ENCODE measurements at regions not wholly inside any gene's neighbourhood (a gene's known extent, or its start where the extent isn't known, plus 50 kb on each side); places are given as distances from the start of the nearest gene placed in this dataset.

DNA sequence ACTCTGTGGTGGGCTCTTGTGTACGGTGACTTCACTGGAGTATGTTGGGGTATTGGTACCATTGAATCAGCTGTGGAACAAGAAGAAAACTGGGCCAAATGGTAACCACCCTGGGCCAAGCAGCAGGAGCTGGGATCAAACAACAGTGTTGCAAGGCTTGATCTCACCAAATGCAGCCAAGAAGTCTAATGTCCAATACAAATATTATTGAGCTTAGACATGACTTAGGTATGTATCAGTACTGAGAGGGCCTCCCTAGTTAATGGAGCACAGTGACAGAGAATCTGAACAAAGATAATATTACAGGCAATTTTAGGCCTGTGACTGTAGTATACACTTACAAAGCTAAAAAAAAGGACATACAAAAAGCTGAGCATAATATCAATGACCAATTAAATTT, 604.8 kb downstream of the PLA2G4A start:
- no peak for DNase-seq (ENCODE audit: low spot score)

- DNase-seq (ENCODE audit: low spot score), result no peak
Measured at GRCh38 chr1:187442603-187443002, 613.9 kb downstream of the PLA2G4A start.

GRCh38 chr1:187443939-187444338, 615.2 kb downstream of the PLA2G4A start:
- no peak for DNase-seq (ENCODE audit: low spot score)

- no peak for DNase-seq (ENCODE audit: low spot score)
Measured at GRCh38 chr1:187445066-187445465, 616.3 kb downstream of the PLA2G4A start.

GRCh38 chr1:187451238-187451637, 622.5 kb downstream of the PLA2G4A start:
- no peak for DNase-seq (ENCODE audit: low spot score)

GRCh38 chr1:187454010-187454409, 625.3 kb downstream of the PLA2G4A start:
- no peak for DNase-seq (ENCODE audit: low spot score)

- no peak for DNase-seq (ENCODE audit: low spot score)
Measured at GRCh38 chr1:187456446-187456845, 627.7 kb downstream of the PLA2G4A start.

DNA sequence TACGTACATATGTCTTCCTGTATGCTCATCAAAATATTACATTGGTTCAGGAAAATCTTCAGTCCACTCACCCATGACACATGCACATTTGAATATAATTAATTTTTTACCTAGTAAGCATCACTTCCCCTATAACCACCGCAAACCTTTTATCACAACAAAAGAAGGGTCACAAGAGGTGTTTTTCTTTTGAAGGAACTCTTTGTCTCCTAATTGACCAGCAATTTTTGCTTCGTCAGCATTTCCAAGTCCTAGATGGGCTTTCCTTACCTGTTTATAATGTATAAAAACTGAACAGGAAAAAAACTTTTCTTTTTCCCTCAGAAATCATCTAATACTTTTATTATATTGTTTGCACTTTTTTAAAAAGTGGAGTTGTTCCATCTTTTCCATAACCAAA, 631.3 kb downstream of the PLA2G4A start:
- DNase-seq (ENCODE audit: low spot score), result no peak

- DNase-seq (ENCODE audit: low spot score), result no peak
Measured at GRCh38 chr1:187464320-187464719, 635.6 kb downstream of the PLA2G4A start.

DNA sequence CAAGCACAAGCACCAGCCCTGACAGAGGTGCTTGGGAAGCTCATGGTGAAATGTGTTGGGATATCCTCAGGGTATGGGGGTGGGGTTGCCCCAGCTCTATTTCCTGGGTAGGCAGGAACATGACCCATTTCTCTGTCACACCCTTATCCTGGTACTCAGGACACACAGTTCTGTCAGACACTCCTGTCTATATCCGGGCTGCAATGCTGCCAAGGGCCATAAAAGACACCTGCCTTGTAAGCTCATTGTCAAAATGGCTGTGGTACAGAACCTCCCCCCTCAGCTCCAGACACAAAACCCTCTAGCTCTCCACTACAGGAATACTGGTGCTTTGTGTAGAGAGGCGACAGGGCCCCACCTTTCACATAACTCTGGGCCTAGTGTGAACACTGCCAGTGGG, 636.7 kb downstream of the PLA2G4A start:
- DNase-seq (ENCODE audit: low spot score), result no peak

DNA sequence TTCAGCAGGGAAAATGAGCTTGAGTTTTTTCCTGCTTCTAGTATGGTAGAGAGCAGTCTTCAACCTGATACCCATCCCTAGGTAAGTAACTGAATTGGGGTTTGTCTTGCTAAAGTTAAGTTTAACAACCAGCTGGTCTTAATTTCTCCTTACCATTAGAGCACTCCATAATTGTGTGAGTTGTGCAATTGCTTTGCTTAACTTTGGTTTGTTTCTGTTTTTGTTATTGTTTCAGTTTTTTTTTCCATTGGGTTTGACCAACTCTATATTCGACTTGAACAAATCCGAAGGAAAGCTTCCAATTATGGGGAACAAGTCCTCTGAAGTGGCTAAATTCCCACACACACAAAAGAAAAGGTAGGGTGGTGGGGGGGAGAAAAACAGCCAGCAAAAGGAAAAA, 641.1 kb downstream of the PLA2G4A start:
- no peak for DNase-seq (ENCODE audit: low spot score)

- DNase-seq (ENCODE audit: low spot score), result no peak
Measured at GRCh38 chr1:187471555-187471954, 642.8 kb downstream of the PLA2G4A start.

GRCh38 chr1:187474336-187474735, 645.6 kb downstream of the PLA2G4A start:
- DNase-seq (ENCODE audit: low spot score), result no peak

- no peak for DNase-seq (ENCODE audit: low spot score)
Measured at GRCh38 chr1:187476671-187477070, 647.9 kb downstream of the PLA2G4A start.

GRCh38 chr1:187477103-187477502, 648.4 kb downstream of the PLA2G4A start:
- DNase-seq (ENCODE audit: low spot score), result no peak

GRCh38 chr1:187477535-187477934, 648.8 kb downstream of the PLA2G4A start:
- no peak for DNase-seq (ENCODE audit: low spot score)

DNA sequence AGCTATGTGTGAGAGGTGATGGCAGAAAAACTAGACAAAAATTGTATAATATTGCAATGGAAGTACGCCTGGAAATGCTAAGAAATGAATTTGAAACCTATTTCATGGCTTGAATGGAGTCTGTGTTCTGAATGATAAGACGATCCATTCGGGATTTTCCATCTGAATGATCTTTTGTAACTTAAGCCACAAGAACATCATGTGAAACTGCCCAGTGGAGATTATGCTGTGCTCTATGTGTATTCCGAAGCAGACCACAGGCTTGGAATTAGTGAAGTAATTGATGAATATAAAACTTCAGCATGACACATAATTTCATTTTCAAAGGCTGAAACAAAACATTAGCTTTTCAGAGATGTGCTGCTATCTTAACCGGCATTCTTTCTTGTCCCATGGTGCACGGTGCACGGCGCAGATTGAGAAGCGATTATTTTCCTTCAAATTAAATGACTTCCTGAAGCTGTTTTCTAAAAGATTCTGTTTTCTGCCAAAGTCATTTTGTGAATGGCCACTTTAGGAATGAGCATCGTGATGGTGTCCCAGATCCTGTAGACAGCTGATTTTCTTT, 652.9 kb downstream of the PLA2G4A start:
- DNase-seq (ENCODE audit: low spot score), result peak; percentile 90

- no peak for DNase-seq (ENCODE audit: low spot score)
Measured at GRCh38 chr1:187490266-187490665, 661.5 kb downstream of the PLA2G4A start.

- DNase-seq (ENCODE audit: low spot score), result no peak
Measured at GRCh38 chr1:187491082-187491720, 662.5 kb downstream of the PLA2G4A start.

GRCh38 chr1:187498028-187498427, 669.3 kb downstream of the PLA2G4A start:
- DNase-seq (ENCODE audit: low spot score), result no peak

DNA sequence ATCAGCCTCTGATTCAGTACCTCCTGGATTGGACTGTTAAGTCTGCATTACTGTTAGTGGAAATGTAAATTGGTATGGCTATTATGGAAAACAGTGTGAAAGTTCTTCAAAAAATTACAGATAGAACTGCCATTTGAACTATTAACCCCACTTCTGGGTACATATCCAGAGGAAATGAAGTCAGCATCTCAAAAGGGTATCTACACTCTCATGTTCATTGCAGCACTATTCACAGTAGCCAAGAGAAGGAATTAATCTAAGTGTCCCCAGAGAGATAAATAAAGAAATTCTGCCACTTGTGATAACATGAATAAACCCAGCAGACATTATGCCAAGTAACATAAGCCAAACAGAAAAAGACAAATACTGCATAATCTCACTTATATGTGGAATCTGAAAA, 676.0 kb downstream of the PLA2G4A start:
- no peak for DNase-seq (ENCODE audit: low spot score)

GRCh38 chr1:187509091-187509490, 680.3 kb downstream of the PLA2G4A start:
- DNase-seq (ENCODE audit: low spot score), result no peak

DNA sequence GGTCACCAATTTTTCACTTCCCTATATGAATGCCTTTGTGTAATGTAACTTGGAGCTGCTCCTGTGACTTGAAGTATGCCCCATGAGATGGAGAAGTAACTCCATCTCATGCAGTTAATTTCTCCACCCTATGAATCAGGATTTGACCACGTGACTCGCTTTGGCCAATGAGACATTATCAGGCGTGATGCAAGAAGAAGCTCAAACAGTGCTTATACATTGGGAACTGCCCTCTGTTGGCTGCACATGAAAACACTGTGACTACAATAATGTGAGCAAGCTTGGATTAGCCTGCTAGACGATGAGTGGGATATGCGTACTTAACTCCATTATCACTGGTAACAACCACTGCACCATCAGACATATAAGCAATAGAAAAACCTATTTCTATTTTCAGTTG, 684.4 kb downstream of the PLA2G4A start:
- no peak for DNase-seq (ENCODE audit: low spot score)

GRCh38 chr1:187514110-187514509, 685.4 kb downstream of the PLA2G4A start:
- no peak for DNase-seq (ENCODE audit: low spot score)

Measured in SK-N-DZ (cell line).